SU-DHL-6 (cell line): ENCODE measurements at regions not wholly inside any gene's neighbourhood (a gene's known extent, or its start where the extent isn't known, plus 50 kb on each side); places are given as distances from the start of the nearest gene placed in this dataset.

Experiments
- H2AFZ ChIP-seq: fragments of 200-600 bp; sonication (generic); 2 replicates; pipeline ENCODE4 v1.6.1; 2014; ENCODE audit warnings: low read depth, mild to moderate bottlenecking, moderate library complexity, mixed read lengths, antibody characterized with exemption, low read length; ENCODE audit not compliant: severe bottlenecking
- H3F3A ChIP-seq: fragments of 200-600 bp; shearing (Covaris generic); 2 replicates; pipeline ENCODE4 v1.6.0; 2016; ENCODE audit warnings: antibody characterized with exemption, mild to moderate bottlenecking; ENCODE audit not compliant: insufficient read depth
- H3K27ac ChIP-seq: fragments of 200-600 bp; sonication (generic); 2 replicates; pipeline ENCODE4 v1.5.1; 2016; ENCODE audit warnings: low read depth, mild to moderate bottlenecking, low read length, moderate library complexity, mixed read lengths
- H3K27me3 ChIP-seq: fragments of 200-600 bp; sonication (generic), shearing (Covaris generic); 2 replicates; pipeline ENCODE4 v1.6.0; 2014; ENCODE audit warnings: mild to moderate bottlenecking, low read length
- H3K36me3 ChIP-seq: fragments of 200-600 bp; sonication (generic); 2 replicates; pipeline ENCODE4 v1.6.1; 2014; ENCODE audit warnings: mild to moderate bottlenecking, low read length, mixed read lengths
- H3K4me2 ChIP-seq: fragments of 300-600, 200-600 bp; shearing (Covaris generic), sonication (generic); 2 replicates; pipeline ENCODE4 v1.6.0; 2014; ENCODE audit warnings: low read length, low read depth, mild to moderate bottlenecking; ENCODE audit not compliant: poor library complexity, severe bottlenecking
- H3K4me3 ChIP-seq: fragments of 200-600 bp; sonication (generic); 2 replicates; pipeline ENCODE4 v1.5.1; 2014; ENCODE audit warnings: antibody characterized with exemption, low read length, mild to moderate bottlenecking, mixed read lengths; ENCODE audit not compliant: insufficient read depth, poor library complexity, severe bottlenecking
- H3K79me2 ChIP-seq: fragments of 200-600 bp; sonication (generic); 2 replicates; pipeline ENCODE4 v1.6.1; 2014; ENCODE audit warnings: mild to moderate bottlenecking, low read length, moderate library complexity; ENCODE audit not compliant: insufficient read depth
- H3K9ac ChIP-seq: fragments of 200-600 bp; sonication (generic); 2 replicates; pipeline ENCODE4 v1.7.0; 2014; ENCODE audit warnings: mild to moderate bottlenecking, low read length
- H3K9me2 ChIP-seq: fragments of 200-600 bp; sonication (generic); replicated peaks from 2 replicates; pipeline ENCODE4 v1.6.1; 2014; ENCODE audit warnings: low read length; ENCODE audit not compliant: insufficient read depth
- H3K9me3 ChIP-seq: fragments of 200-600 bp; sonication (generic); 2 replicates; pipeline ENCODE4 v1.6.1; 2014; ENCODE audit warnings: low read length, mixed read lengths; ENCODE audit not compliant: insufficient read depth
- H4K20me1 ChIP-seq: fragments of 200-600 bp; sonication (generic); 2 replicates; pipeline ENCODE4 v1.6.1; 2014; ENCODE audit warnings: low read depth, mild to moderate bottlenecking, antibody characterized with exemption, low read length, moderate library complexity, mixed read lengths
- CTCF ChIP-seq: fragments of 200-600 bp; sonication (generic); IDR thresholded peaks from one replicate; pipeline ENCODE4 v1.5.1; 2017; ENCODE audit warnings: antibody characterized with exemption, mild to moderate bottlenecking, low read length, moderate library complexity; ENCODE audit not compliant: insufficient read depth, poor library complexity, severe bottlenecking
- EZH2phosphoT487 ChIP-seq: fragments of 200-600 bp; sonication (generic), shearing (Covaris generic); conservative IDR thresholded peaks from 2 replicates; pipeline ENCODE4 v1.6.1; 2018; ENCODE audit warnings: mild to moderate bottlenecking, antibody characterized with exemption, low read length, moderate library complexity, mixed read lengths

GRCh38 chr20:55626716-55627115 is 378.6 kb downstream of the CBLN4 start:
- no peak overlapping the region for H3K27ac ChIP-seq
- no peak overlapping the region for H3K4me3 ChIP-seq
- no peak for TF ChIP-seq EZH2phosphoT487
- no peak for TF ChIP-seq CTCF
- H3K27me3 ChIP-seq = no peaks in the 10 kb centered on the region
- H3F3A ChIP-seq = no peaks in the 10 kb centered on the region
- no peaks in the 10 kb centered on the region for H3K79me2 ChIP-seq
- no peaks in the 10 kb centered on the region for H3K36me3 ChIP-seq
- H4K20me1 ChIP-seq = no peaks in the 10 kb centered on the region
- H3K4me2 ChIP-seq = no peak overlapping the region
- H3K9me2 ChIP-seq = no peaks in the 10 kb centered on the region
- H2AFZ ChIP-seq = no peak overlapping the region
- H3K9ac ChIP-seq = no peak overlapping the region
- no peaks in the 10 kb centered on the region for H3K9me3 ChIP-seq

- H3K9ac ChIP-seq = no peak overlapping the region
- no peaks in the 10 kb centered on the region for H3K9me2 ChIP-seq
- H3K27me3 ChIP-seq = no peaks in the 10 kb centered on the region
Measured at GRCh38 chr20:55616367-55616766, 389.0 kb downstream of the CBLN4 start.

GRCh38 chr20:55615818-55616217 is 389.5 kb downstream of the CBLN4 start:
- no peak overlapping the region for H2AFZ ChIP-seq
- no peak overlapping the region for H3K4me3 ChIP-seq
- no peaks in the 10 kb centered on the region for H3K27me3 ChIP-seq
- no peak overlapping the region for H3K4me2 ChIP-seq
- H3K79me2 ChIP-seq = no peaks in the 10 kb centered on the region
- H3K9me3 ChIP-seq = no peaks in the 10 kb centered on the region
- no peaks in the 10 kb centered on the region for H4K20me1 ChIP-seq
- H3F3A ChIP-seq = no peaks in the 10 kb centered on the region
- TF ChIP-seq EZH2phosphoT487 (no peak), CTCF (no peak)
- no peaks in the 10 kb centered on the region for H3K9me2 ChIP-seq
- no peak overlapping the region for H3K9ac ChIP-seq
- H3K36me3 ChIP-seq = no peaks in the 10 kb centered on the region
- H3K27ac ChIP-seq = no peak overlapping the region

More at GRCh38 chr20:55616367-55616766, 389.0 kb downstream of the CBLN4 start:
- no peaks in the 10 kb centered on the region for H3K9me3 ChIP-seq
- H3K27ac ChIP-seq = no peak overlapping the region
- H3K36me3 ChIP-seq = no peaks in the 10 kb centered on the region
- no peaks in the 10 kb centered on the region for H3K79me2 ChIP-seq
- H3K4me2 ChIP-seq = no peak overlapping the region
- no peak for TF ChIP-seq CTCF
- TF ChIP-seq EZH2phosphoT487 = no peak
- H4K20me1 ChIP-seq = no peaks in the 10 kb centered on the region
- H2AFZ ChIP-seq = no peak overlapping the region
- no peak overlapping the region for H3K4me3 ChIP-seq
- no peaks in the 10 kb centered on the region for H3F3A ChIP-seq
